ENCODE measurements at regions not wholly inside any gene's neighbourhood (a gene's known extent, or its start where the extent isn't known, plus 50 kb on each side); places are given as distances from the start of the nearest gene placed in this dataset.
"Not testable (repeated sequence)": the region's sequence is repeated elsewhere in the genome, so short reads cannot be mapped to it uniquely, and the experiment has no call there.

- no peak for TF ChIP-seq CTCF (conservative IDR thresholded peaks at IDR 0.05; ENCODE audit: low read length)
- no peak for DNase-seq (ENCODE audit: low read depth)
- no peak overlapping the region for H3K4me3 ChIP-seq (ENCODE audit: low read length)
Measured at GRCh38 chr9:30628915-30629567, 1755.4 kb upstream of the ACO1 start.

- no peak for DNase-seq (ENCODE audit: low read depth)
- H3K4me3 ChIP-seq (ENCODE audit: low read length) = no peak overlapping the region
- TF ChIP-seq CTCF (conservative IDR thresholded peaks at IDR 0.05; ENCODE audit: low read length) = no peak
Measured at GRCh38 chr9:30630459-30630858, 1754.0 kb upstream of the ACO1 start.

GRCh38 chr9:30646639-30647038, 1737.8 kb upstream of the ACO1 start:
- not testable (repeated sequence) for DNase-seq (ENCODE audit: low read depth); H3K4me3 ChIP-seq (ENCODE audit: low read length)

GRCh38 chr9:30661925-30662324, 1722.5 kb upstream of the ACO1 start:
- DNase-seq (ENCODE audit: low read depth) = no peak
- no peak overlapping the region for H3K4me3 ChIP-seq (ENCODE audit: low read length)
- no peak for TF ChIP-seq CTCF (conservative IDR thresholded peaks at IDR 0.05; ENCODE audit: low read length)

GRCh38 chr9:30670805-30671562, 1713.5 kb upstream of the ACO1 start:
- no peak for TF ChIP-seq CTCF (conservative IDR thresholded peaks at IDR 0.05; ENCODE audit: low read length)
- H3K4me3 ChIP-seq (ENCODE audit: low read length) = no peak overlapping the region
- DNase-seq (ENCODE audit: low read depth) = no peak

GRCh38 chr9:30673132-30673531, 1711.3 kb upstream of the ACO1 start:
- DNase-seq (ENCODE audit: low read depth) = no peak
- H3K4me3 ChIP-seq (ENCODE audit: low read length) = no peak overlapping the region
- TF ChIP-seq CTCF (conservative IDR thresholded peaks at IDR 0.05; ENCODE audit: low read length) = no peak

GRCh38 chr9:30676651-30677050, 1707.8 kb upstream of the ACO1 start:
- TF ChIP-seq CTCF (conservative IDR thresholded peaks at IDR 0.05; ENCODE audit: low read length) = no peak
- DNase-seq (ENCODE audit: low read depth) = no peak
- no peak overlapping the region for H3K4me3 ChIP-seq (ENCODE audit: low read length)

All from AG10803 (cell line).